NCI-H2171 (cell line): ENCODE measurements at regions not wholly inside any gene's neighbourhood (a gene's known extent, or its start where the extent isn't known, plus 50 kb on each side); places are given as distances from the start of the nearest gene placed in this dataset.

Experiments used
- DNase-seq: peaks from one replicate; lab custom pipeline; 2025; lab: John Stamatoyannopoulos, UW

- DNase-seq, result no peak
These were observed 158.6 kb upstream of the BDNF start for GRCh38 chr11:27858866-27859265.

- no peak for DNase-seq
These were observed 157.3 kb upstream of the BDNF start for GRCh38 chr11:27857588-27857987.

GRCh38 chr11:27857014-27857413 lies 156.8 kb upstream of the BDNF start:
- no peak for DNase-seq

- DNase-seq, result no peak
These were observed 148.2 kb upstream of the BDNF start for GRCh38 chr11:27848423-27848822.

GRCh38 chr11:27847496-27847895 lies 147.2 kb upstream of the BDNF start:
- no peak for DNase-seq

DNA sequence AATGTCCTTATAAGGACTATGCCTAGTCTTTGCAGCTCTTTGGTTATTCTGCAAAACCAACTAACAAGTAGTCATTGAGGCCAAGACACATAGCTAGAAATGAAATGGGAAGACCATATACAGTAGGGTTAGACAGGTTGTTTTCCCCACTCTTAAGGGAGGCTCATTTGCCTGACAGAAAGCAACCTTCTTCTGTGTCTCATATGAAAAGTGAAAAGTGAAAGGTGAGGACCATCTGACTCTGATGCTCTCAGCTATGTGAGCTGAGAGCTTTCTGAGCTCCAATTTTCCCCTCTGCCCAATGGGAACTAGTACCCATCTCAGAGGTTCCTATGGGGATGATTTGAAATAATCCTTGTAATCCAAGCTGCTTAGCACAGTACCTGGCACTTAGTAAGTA lies 142.0 kb upstream of the BDNF start:
- DNase-seq, result no peak

- no peak for DNase-seq
These were observed 140.8 kb upstream of the BDNF start for GRCh38 chr11:27841023-27841422.

DNA sequence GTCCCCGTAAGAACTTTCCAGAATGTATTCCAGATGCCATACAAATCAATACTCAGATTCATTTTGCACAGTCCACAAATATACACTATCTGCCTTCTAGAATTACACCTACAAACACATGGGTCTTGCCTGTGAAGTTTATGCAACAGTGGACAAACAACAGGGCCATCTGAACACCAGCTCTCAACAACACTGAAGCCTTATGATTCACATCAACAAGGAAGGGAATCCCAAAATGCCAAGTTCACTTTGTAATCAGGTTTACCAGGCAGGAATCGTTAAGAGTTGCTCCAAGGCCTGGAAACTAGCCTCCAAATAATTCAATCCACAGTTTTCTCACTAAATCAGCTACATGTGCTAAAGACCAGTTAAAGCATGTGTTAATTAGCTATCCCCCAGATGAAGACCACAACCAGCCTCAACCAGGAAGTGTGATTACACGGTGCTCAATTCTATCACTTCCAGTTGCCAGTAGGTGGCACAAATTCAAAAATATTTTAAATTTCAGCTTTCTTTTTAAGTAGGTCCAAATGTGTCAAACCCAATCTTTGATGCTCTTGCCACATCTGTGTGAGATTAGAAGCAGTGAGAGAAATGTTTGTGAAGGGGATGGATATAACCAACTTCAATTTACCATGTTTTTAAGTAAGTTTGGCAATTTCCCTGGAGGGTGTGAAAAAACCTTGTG lies 139.1 kb upstream of the BDNF start:
- no peak for DNase-seq

DNA sequence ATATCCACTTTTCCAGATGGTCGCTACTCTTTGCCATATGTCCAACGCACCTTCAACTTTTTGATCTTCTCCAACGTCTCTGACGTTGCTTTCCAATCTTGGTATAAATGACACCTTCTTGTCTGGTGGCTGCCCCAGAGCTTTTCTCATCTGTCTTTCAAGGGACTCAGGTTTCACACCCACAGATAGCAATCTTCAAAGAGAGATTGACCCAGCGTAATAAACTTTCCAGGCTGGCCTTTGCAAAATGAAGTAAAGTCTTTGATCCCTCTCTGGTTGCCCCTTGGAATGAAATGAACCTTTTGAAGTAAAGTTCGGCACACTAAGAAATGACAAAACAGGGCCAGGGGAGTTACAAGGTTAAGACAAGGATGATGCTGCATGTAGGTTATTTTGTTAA lies 138.4 kb upstream of the BDNF start:
- no peak for DNase-seq

GRCh38 chr11:27837895-27838563 lies 137.8 kb upstream of the BDNF start:
- DNase-seq, result no peak

- no peak for DNase-seq
These were observed 130.0 kb upstream of the BDNF start for GRCh38 chr11:27830206-27830605.

- DNase-seq, result no peak
These were observed 120.0 kb upstream of the BDNF start for GRCh38 chr11:27820249-27820648.

- DNase-seq, result no peak
These were observed 115.9 kb upstream of the BDNF start for GRCh38 chr11:27816197-27816596.

DNA sequence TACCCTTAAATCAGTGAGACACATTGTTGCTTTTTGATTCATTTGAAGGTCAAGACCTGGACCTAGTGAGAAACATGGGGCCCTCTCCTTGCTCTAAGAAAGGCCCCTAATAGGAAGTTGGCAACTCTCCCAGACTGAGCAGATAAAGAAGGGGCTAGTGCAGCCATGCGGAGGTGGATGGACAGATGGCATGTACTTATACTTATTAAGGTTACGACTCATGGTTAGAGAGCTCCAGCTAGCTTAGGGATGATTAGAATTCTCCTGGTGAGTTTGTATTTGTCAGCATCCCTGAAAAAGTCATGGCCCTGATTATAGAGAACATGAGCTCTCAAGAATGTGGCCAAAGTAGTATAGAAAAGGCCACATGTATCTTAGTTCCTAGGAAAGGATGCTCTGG lies 112.1 kb upstream of the BDNF start:
- DNase-seq, result no peak

DNA sequence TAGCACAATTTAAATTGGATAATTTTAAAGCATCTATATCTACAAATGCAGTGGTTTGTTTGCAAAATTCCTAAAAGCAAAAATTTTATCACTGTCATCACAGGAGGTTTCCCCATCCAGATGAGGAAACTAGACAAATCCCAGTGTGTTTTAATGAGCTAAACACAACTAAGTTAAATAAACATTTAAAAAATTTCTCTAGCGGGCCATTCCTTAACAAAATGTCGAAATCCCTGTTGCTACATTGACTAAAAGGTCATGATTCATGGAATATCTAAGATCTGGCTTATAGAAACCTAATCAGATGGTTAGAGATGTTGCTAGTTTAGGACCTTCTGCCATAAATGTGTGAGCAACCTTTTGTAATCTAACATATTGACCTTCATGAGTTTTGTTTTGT lies 107.3 kb upstream of the BDNF start:
- DNase-seq, result no peak

DNA sequence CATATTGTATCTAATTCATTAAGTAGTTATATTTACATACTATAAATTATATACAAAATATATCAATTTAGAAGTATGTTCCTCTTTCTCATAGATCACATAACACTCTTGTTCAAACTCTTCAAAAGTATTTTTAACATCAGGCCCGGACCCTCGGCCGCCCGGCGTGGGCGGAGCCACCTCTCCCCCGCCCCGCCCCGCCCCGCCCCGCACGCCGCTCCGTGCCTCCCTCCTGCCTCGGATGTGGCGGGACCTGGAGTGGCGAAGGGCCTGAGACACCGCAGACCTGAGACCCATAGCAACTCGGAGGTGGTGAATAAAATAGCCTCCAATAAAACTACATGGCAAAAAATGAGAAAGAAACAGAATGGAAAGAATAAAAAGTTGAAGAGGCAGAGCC lies 105.9 kb upstream of the BDNF start:
- no peak for DNase-seq

DNA sequence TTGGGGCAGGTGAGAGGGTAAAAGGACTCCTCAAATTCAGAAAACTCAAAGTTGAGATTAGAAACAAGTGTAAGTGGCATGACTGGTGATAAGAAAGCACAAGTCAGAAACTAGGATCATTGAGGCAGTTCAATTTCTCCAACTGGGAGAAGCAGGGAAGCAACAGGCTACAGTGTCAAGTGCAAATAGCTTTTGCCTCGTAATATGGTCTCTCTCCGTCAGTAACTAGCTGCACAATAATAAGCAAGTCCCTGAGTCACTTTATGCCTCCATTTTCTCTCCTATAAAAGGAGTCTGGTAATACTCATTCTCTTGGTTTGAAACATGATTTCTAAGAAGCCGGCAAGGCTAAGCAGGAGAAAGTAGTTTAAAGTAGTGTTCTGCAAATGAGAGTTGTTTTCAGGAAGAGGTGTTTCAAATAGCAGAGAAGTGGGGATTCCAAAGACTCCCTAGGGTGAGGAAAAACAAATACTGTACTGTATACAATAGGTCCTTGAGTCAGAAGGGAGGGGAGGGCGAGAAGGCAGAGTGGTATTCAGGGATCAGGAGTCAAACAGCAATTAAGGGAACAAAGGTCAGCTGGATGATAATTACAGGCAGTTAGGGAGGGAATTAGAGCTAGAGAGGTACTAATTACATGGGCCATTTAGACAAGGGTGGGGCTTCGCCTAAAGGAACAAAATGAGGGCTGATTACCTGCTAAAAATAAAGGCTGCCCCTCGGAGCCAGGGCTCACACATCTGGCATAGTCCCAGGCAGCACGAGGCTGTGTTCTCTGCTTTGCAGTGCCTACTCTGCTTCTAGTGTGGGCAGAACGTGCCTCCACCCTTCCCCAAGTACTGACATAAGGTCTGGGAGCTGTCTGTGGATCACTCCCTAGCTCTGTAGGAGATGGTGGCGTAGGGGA lies 96.0 kb upstream of the BDNF start:
- DNase-seq, result no peak

- no peak for DNase-seq
These were observed 86.6 kb upstream of the BDNF start for GRCh38 chr11:27786864-27787263.

GRCh38 chr11:27786331-27786730 lies 86.1 kb upstream of the BDNF start:
- DNase-seq, result no peak

DNA sequence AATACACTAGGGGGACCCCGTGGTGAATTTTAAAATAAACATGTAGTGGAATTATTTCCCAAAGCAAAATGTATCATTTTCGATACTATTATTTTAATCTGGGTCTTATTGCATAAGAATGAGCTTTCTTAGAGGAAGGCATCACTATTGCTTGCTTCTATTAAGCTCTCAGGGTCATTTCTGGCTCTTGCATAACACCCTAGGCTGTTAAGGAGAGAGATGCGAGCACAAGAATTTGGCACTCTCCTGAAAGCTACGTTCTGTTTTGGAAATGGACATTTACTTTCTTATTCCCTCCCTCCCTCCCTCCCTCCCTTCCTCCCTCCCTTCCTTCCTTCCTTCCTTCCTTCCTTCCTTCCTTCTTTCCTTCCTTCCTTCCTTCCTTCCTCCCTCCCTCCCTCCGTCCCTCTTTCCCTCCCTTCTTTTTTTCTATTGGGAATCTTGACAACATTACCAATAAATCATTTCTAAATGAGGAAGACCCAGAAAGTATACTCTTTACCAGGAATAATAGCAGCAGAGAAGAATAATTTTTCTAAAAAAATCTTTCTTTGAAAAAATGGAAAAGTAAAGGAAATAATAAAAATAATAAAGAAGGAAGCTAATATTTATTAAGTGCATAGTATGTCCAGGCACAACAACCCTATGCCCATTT lies 83.6 kb upstream of the BDNF start:
- DNase-seq, result no peak

DNA sequence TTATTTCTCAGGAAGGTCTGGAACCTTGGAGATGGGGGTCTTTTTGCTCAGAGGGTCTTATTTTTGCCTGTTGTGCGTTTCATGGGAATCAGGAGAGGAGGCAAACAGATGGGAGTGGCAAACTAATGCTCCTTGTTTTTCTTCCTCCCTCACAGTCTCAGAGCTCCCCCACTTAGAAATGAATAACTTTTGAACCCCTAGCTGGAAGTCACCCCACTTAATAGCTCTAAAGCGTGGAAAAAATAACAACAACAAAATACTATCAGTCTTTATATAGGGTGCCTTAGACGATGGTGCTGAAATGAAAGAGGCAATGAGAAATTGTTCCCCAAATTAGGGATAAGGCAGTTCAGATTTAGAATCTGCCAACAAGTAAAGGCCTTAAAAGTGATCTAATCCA lies 76.8 kb upstream of the BDNF start:
- no peak for DNase-seq

GRCh38 chr11:27773884-27774283 lies 73.6 kb upstream of the BDNF start:
- no peak for DNase-seq
